Ovary (tissue), 3 donors: ENCODE measurements at regions not wholly inside any gene's neighbourhood (a gene's known extent, or its start where the extent isn't known, plus 50 kb on each side); places are given as distances from the start of the nearest gene placed in this dataset.

Experiments
- EP300 ChIP-seq: sonication (generic); formaldehyde crosslinking; IDR thresholded peaks from one replicate; pipeline ENCODE4 v1.6.1; 2017; ENCODE audit warnings: antibody characterized with exemption
- POLR2A ChIP-seq: fragments of 450-650 bp; IDR thresholded peaks from one replicate; pipeline ENCODE4 v1.6.1; 2017; ENCODE audit warnings: antibody characterized with exemption, mild to moderate bottlenecking, moderate library complexity
- TF ChIP-seq, protein P1 (sequence below), 3 donors: fragments of 450-650 bp in 2 of 3; fragments of 200-600 bp in 1 of 3; IDR thresholded peaks; one replicate each; pipeline versions ENCODE4 v1.5.1 to v1.8.0; 2016 to 2022; ENCODE audit warnings: antibody characterized with exemption in 3 of 3, mild to moderate bottlenecking in 1 of 3
- donor health status: DM: no; HTN: no; CAD: no.

DNA sequence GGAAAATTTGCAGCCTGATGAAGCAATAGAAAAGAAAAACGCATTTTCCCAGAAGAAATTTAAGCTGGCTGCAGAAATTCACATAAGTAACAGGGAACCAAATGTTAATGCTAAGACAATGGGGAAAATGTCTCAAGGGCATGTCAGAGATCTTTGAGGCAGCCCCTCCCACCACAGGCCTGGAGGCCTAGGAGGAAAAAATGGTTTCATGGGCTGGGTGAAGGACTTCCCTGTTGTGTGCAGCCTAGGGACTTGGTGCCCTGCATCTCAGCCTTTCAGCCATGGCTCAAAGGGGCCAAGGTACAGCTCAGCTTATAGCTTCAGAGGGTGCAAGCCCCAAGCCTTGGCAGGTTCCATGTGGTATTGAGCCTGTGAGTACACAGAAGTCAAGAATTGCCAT is 476.1 kb upstream of the DPP6 start:
- TF ChIP-seq, protein P1, sequence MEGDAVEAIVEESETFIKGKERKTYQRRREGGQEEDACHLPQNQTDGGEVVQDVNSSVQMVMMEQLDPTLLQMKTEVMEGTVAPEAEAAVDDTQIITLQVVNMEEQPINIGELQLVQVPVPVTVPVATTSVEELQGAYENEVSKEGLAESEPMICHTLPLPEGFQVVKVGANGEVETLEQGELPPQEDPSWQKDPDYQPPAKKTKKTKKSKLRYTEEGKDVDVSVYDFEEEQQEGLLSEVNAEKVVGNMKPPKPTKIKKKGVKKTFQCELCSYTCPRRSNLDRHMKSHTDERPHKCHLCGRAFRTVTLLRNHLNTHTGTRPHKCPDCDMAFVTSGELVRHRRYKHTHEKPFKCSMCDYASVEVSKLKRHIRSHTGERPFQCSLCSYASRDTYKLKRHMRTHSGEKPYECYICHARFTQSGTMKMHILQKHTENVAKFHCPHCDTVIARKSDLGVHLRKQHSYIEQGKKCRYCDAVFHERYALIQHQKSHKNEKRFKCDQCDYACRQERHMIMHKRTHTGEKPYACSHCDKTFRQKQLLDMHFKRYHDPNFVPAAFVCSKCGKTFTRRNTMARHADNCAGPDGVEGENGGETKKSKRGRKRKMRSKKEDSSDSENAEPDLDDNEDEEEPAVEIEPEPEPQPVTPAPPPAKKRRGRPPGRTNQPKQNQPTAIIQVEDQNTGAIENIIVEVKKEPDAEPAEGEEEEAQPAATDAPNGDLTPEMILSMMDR (IDR thresholded peaks at IDR 0.05), result no peak
- TF ChIP-seq EP300, result no peak
- TF ChIP-seq POLR2A, result no peak
